PC-3 (cell line): ENCODE measurements at regions not wholly inside any gene's neighbourhood (a gene's known extent, or its start where the extent isn't known, plus 50 kb on each side); places are given as distances from the start of the nearest gene placed in this dataset.
A peak's percentile ranks its signal among the peaks of the same experiment; 100 is the strongest.
"Not testable (repeated sequence)": the region's sequence is repeated elsewhere in the genome, so short reads cannot be mapped to it uniquely, and the experiment has no call there.

Experiments
- ATAC-seq: fragments of 200-7000 bp; cut with Tn5 transposase; 2 replicates; pipeline ENCODE4 v1.9.1; 2020; ENCODE audit warnings: mild to moderate bottlenecking, moderate library complexity
- BruUV-seq: library from RNA; stranded (reverse); fragments of 400-500 nt; replicated peaks from 2 replicates; lab custom pipeline; 2021; lab: Mats Ljungman, UMichigan
- CTCF ChIA-PET: fragments of 300-600 bp; sonication (Branson Sonifier 250); formaldehyde crosslinking; loops from one replicate; lab custom pipeline; 2022; ENCODE audit warnings: antibody characterized with exemption; lab: Charles Lee
- POLR2A ChIA-PET: fragments of 300-600 bp; sonication (Branson Sonifier 250); formaldehyde crosslinking; loops from one replicate; lab custom pipeline; 2022; ENCODE audit warnings: antibody characterized with exemption; ENCODE audit not compliant: unreplicated experiment; lab: Charles Lee
- DNase-seq: peaks from one replicate; pipeline ENCODE4 v3.0.0-alpha.2; 2015
- H2AFZ ChIP-seq: fragments of 300-600 bp; sonication (generic); 2 replicates; pipeline ENCODE4 v1.6.0; 2016; ENCODE audit warnings: antibody characterized with exemption, low read length
- H3F3A ChIP-seq: fragments of 300-600 bp; sonication (generic); one replicate; pipeline ENCODE4 v1.6.0; 2017; ENCODE audit warnings: antibody characterized with exemption, low read length, control low read depth, mild to moderate bottlenecking; ENCODE audit not compliant: unreplicated experiment
- H3K27ac ChIP-seq: fragments of 300-600 bp; sonication (generic); 2 replicates; pipeline ENCODE4 v1.5.1; 2016; ENCODE audit warnings: mild to moderate bottlenecking, low read length
- H3K27me3 ChIP-seq: fragments of 300-600 bp; sonication (generic); 2 replicates; pipeline ENCODE4 v1.6.1; 2016; ENCODE audit warnings: low read length, mixed read lengths
- H3K36me3 ChIP-seq: fragments of 300-600 bp; sonication (generic); 2 replicates; pipeline ENCODE4 v1.6.1; 2016; ENCODE audit warnings: low read depth, mixed run types, low read length, mixed read lengths
- H3K4me1 ChIP-seq: fragments of 300-600 bp; sonication (generic); 2 replicates; pipeline ENCODE4 v1.5.1; 2016; ENCODE audit warnings: low read length; ENCODE audit not compliant: insufficient read depth
- H3K4me2 ChIP-seq: fragments of 300-600 bp; sonication (generic); 2 replicates; pipeline ENCODE4 v1.6.0; 2016; ENCODE audit warnings: low read length
- H3K4me3 ChIP-seq: fragments of 300-600 bp; sonication (generic); 2 replicates; pipeline ENCODE4 v1.5.1; 2016; ENCODE audit warnings: mild to moderate bottlenecking, low read length, mixed read lengths
- H3K79me2 ChIP-seq: fragments of 300-600 bp; sonication (generic); 2 replicates; pipeline ENCODE4 v1.6.1; 2017; ENCODE audit warnings: low read length, mixed read lengths
- H3K9ac ChIP-seq: fragments of 300-600 bp; sonication (generic); 2 replicates; pipeline ENCODE4 v1.6.0; 2016; ENCODE audit warnings: mild to moderate bottlenecking, low read length
- H3K9me2 ChIP-seq: fragments of 300-600 bp; sonication (generic); replicated peaks from 2 replicates; pipeline ENCODE4 v1.6.1; 2016; ENCODE audit warnings: mixed run types, low read length, mixed read lengths
- H3K9me3 ChIP-seq: fragments of 300-600 bp; sonication (generic); 2 replicates; pipeline ENCODE4 v1.6.1; 2016; ENCODE audit warnings: low read length, mixed read lengths
- H4K20me1 ChIP-seq: fragments of 300-600 bp; sonication (generic); 2 replicates; pipeline ENCODE4 v1.6.1; 2016; ENCODE audit warnings: low read length, mixed read lengths
- EZH2 ChIP-seq: fragments of 300-600 bp; sonication (generic); IDR thresholded peaks from one replicate; pipeline ENCODE4 v1.6.1; 2017; ENCODE audit warnings: antibody characterized with exemption, mild to moderate bottlenecking, low read length; ENCODE audit not compliant: unreplicated experiment
- EZH2phosphoT487 ChIP-seq: fragments of 300-600 bp; sonication (generic); IDR thresholded peaks from 2 replicates; pipeline ENCODE4 v1.6.1; 2018; ENCODE audit warnings: mild to moderate bottlenecking, antibody characterized with exemption, low read length, borderline replicate concordance
- intact Hi-C: fragments of 100-400 bp; cut with micrococcal nuclease; formaldehyde crosslinking; loops from 2 replicates; pipeline ENCODE4 v1.9.0; 2023
- TF ChIP-seq, protein P1 (sequence below): fragments of 300-600 bp; sonication (generic); conservative IDR thresholded peaks from 2 replicates; pipeline ENCODE4 v1.5.1; 2017; ENCODE audit warnings: antibody characterized with exemption, low read depth, mild to moderate bottlenecking, low read length

DNA sequence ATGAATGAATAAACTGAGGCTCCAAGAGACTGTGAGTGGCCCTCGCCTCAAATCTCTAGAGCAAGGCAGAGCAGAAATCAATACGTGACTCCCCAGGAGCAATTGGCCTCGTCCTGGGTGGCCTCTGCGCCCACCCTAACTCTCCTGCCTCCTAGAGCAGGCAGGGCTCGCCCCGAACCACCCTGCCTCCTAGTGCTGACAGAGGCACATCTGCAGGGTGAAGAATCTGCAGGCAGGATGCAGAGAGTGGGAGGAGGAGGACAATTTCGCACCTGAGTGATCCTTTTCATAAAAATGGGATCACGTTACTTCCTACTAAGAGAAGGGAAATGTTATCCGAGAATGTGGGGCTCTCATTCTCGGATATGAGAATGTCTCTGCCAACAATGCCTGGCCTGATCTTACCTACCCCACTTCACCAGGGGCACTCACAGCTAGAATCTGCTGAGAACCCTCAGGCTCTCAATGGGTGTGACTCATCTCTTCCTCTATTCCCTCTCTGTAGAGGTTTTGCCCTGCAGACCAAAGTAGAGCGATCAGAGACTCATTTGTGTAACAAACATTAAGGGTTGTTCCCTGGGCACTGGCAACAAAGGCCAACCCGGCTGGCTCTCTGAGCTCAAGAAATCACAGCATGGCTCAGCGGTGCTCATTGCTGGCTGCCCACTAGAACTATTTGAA, 61.7 kb upstream of the BCL2L14 start:
- TF ChIP-seq EZH2 (no peak), EZH2phosphoT487 (no peak)
- TF ChIP-seq, protein P1, sequence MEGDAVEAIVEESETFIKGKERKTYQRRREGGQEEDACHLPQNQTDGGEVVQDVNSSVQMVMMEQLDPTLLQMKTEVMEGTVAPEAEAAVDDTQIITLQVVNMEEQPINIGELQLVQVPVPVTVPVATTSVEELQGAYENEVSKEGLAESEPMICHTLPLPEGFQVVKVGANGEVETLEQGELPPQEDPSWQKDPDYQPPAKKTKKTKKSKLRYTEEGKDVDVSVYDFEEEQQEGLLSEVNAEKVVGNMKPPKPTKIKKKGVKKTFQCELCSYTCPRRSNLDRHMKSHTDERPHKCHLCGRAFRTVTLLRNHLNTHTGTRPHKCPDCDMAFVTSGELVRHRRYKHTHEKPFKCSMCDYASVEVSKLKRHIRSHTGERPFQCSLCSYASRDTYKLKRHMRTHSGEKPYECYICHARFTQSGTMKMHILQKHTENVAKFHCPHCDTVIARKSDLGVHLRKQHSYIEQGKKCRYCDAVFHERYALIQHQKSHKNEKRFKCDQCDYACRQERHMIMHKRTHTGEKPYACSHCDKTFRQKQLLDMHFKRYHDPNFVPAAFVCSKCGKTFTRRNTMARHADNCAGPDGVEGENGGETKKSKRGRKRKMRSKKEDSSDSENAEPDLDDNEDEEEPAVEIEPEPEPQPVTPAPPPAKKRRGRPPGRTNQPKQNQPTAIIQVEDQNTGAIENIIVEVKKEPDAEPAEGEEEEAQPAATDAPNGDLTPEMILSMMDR: no peak
- H2AFZ ChIP-seq: no peak overlapping the region; the same call in 1 of the 2 replicates
- no peaks in the 10 kb centered on the region for H3K79me2 ChIP-seq
- H3K4me3 ChIP-seq: no peak overlapping the region
- peak overlapping the region; percentile 83 for H3K27ac ChIP-seq
- BruUV-seq: no TSS peak
- H3K9me3 ChIP-seq: no peaks in the 10 kb centered on the region
- H3K27me3 ChIP-seq: no peaks in the 10 kb centered on the region
- peaks cover 47% of the 10 kb centered on the region for H3K4me1 ChIP-seq
- no peaks in the 10 kb centered on the region for H4K20me1 ChIP-seq
- peak overlapping the region; percentile 29 for H3K9ac ChIP-seq
- ATAC-seq (peak; percentile 83), DNase-seq (peak; percentile 88)
- POLR2A ChIA-PET: no interaction called here
- H3K36me3 ChIP-seq: no peaks in the 10 kb centered on the region
- intact Hi-C loops: no loop called here
- H3F3A ChIP-seq: no peaks in the 10 kb centered on the region
- H3K9me2 ChIP-seq: no peaks in the 10 kb centered on the region
- CTCF ChIA-PET: interaction anchor here (0.6 kb wide), 1 partner anchor 348 kb away, joined by 5 read pairs; no protein-coding TSS in a partner anchor
- H3K4me2 ChIP-seq: peak overlapping the region; percentile 20

DNA sequence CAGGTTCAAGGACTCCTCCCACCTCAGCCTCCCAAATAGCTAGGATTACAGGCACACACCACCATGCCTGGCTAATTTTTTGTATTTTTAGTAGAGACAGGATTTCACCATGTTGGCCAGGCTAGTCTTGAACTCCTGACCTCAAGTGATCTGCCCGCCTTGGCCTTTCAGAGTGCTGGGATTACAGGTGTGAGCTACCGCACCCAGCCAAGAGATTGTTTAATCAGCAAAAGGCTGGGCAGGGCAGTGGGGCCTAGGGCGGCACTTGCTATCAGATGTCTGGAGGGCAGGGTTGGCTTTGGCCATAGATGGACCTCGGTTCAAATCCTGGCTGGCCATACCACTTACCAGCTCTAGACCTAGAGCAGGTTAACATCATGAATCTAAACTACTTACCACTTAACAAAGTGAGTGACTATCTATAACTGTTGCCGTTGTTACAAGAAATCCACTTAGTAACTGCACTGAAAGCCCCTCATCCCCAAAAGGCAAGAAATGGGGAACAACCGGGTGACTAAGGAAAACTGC, 60.9 kb upstream of the BCL2L14 start:
- Histone ChIP-seq H3K27ac (peak overlapping the region; percentile 83), H3K4me1 (peaks cover 47% of the 10 kb centered on the region), H3K4me2 (peak overlapping the region; percentile 20; the same call in 1 of the 2 replicates), H3K9ac (peak overlapping the region; percentile 29)
- H2AFZ ChIP-seq, H3K79me2 ChIP-seq, H3K27me3 ChIP-seq, intact Hi-C loops, ATAC-seq, H3K9me3 ChIP-seq, POLR2A ChIA-PET, H4K20me1 ChIP-seq, BruUV-seq, H3F3A ChIP-seq, H3K4me3 ChIP-seq, DNase-seq, H3K9me2 ChIP-seq, H3K36me3 ChIP-seq, CTCF ChIA-PET: not testable (repeated sequence)

DNA sequence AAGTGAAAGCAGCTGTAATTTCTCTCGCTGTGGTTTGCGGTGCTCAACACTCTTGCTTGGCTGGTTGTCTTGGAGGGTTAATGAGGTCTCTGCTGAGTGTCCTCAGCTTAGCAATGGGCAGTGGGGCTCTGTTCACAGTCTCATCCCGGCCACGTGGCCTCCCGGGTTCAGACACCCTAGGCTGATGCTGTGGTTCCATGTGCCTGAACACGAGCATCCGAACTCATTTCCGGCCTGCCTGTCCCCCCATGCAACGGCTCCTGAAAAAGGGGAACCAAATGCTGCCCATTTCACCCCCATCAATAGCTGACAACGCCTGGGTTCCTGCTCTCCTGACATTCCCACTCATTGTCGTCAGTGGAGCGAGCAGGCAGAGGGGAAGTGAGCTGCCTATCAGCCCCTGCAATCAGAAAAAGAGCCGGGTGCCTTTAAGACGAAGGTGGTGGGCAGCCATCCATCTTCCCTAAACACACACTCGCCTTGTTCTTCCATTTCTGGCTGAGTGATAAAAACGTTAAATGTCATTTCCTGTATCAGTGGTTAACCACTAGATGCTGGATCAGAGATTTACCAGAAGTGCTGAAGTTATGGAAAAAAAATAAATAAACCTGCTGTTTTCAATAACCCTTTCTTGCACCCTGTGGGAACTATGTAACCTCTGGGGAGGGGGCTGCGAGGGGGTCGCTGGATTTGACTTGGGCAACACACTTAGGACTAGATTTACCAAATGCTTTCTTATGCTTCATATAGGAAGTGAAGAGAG, 60.3 kb upstream of the BCL2L14 start:
- Histone ChIP-seq H3K36me3 (no peaks in the 10 kb centered on the region), H3K4me3 (no peak overlapping the region), H3K9ac (peak overlapping the region; percentile 29), H4K20me1 (no peaks in the 10 kb centered on the region), H3K27ac (peak overlapping the region; percentile 83), H3K4me1 (peaks cover 47% of the 10 kb centered on the region), H2AFZ (peak overlapping the region; percentile 50; the same call in 1 of the 2 replicates), H3K9me3 (no peaks in the 10 kb centered on the region), H3K27me3 (no peaks in the 10 kb centered on the region), H3F3A (no peaks in the 10 kb centered on the region), H3K79me2 (no peaks in the 10 kb centered on the region), H3K9me2 (no peaks in the 10 kb centered on the region), H3K4me2 (peak overlapping the region; percentile 14; the same call in 1 of the 2 replicates)
- intact Hi-C loops: no loop called here
- peak; percentile 54 for DNase-seq
- no TSS peak for BruUV-seq
- TF ChIP-seq, protein P1: no peak
- TF ChIP-seq EZH2phosphoT487 (no peak), EZH2 (no peak)
- ATAC-seq: peak; percentile 37; the same call in 1 of the 2 replicates
- CTCF ChIA-PET: no interaction called here
- POLR2A ChIA-PET: interaction anchor here (0.6 kb wide), 1 partner anchor 123 kb away, joined by 3 read pairs; no protein-coding TSS in a partner anchor
